CD4-positive, alpha-beta memory T cell (primary cell): ENCODE measurements at regions not wholly inside any gene's neighbourhood (a gene's known extent, or its start where the extent isn't known, plus 50 kb on each side); places are given as distances from the start of the nearest gene placed in this dataset.
"Not testable (repeated sequence)": the region's sequence is repeated elsewhere in the genome, so short reads cannot be mapped to it uniquely, and the experiment has no call there.

ENCODE experiments used
- CTCF ChIA-PET: fragments of 350-600 bp; sonication (Branson Sonifier 250); formaldehyde crosslinking; loops from one replicate; lab custom pipeline; 2021; ENCODE audit warnings: inconsistent platforms; ENCODE audit not compliant: partially characterized antibody; lab: Charles Lee
- POLR2A ChIA-PET: fragments of 350-600 bp; sonication (Branson Sonifier 250); formaldehyde crosslinking; loops from one replicate; lab custom pipeline; 2021; ENCODE audit not compliant: partially characterized antibody; lab: Charles Lee
- DNase-seq, 5 donors: peaks; one replicate each; pipeline versions ENCODE4 v3.0.0 to v3.0.0-alpha.2; 2020 to 2022; ENCODE audit warnings: mixed read lengths in 1 of 5
- H3K27ac ChIP-seq: one replicate; pipeline ENCODE4 v1.7.0; 2013; ENCODE audit warnings: low read depth, low read length
- H3K27me3 ChIP-seq: 2 replicates; pipeline ENCODE4 v1.7.0; 2013; ENCODE audit warnings: mild to moderate bottlenecking, low read length, moderate library complexity; ENCODE audit not compliant: insufficient read depth
- H3K36me3 ChIP-seq: 2 replicates; pipeline ENCODE4 v1.7.0; 2013; ENCODE audit warnings: mild to moderate bottlenecking, low read length, moderate library complexity; ENCODE audit not compliant: insufficient read depth
- H3K4me1 ChIP-seq: 2 replicates; pipeline ENCODE4 v1.7.0; 2013; ENCODE audit warnings: mild to moderate bottlenecking, low read length, moderate library complexity; ENCODE audit not compliant: insufficient read depth
- H3K4me3 ChIP-seq, 2 donors: one replicate each; pipeline ENCODE4 v1.7.0; 2013; ENCODE audit warnings: low read length in 2 of 2, mild to moderate bottlenecking in 1 of 2
- H3K9me3 ChIP-seq, 2 donors: one replicate each; pipeline ENCODE4 v1.7.0; 2013; ENCODE audit warnings: low read length in 2 of 2, control low read depth in 1 of 2; ENCODE audit not compliant: control insufficient read depth in 1 of 2
- H3K27ac Mint-ChIP-seq, 7 donors: one replicate each; pipeline ENCODE4 v1.8.0; 2020 to 2021; ENCODE audit warnings: mixed read lengths in 7 of 7, mild to moderate bottlenecking in 6 of 7, inconsistent platforms in 3 of 7, moderate library complexity in 3 of 7
- H3K27me3 Mint-ChIP-seq, 2 donors: one replicate each; pipeline ENCODE4 v1.8.0; 2020 to 2021; ENCODE audit warnings: mixed read lengths in 2 of 2
- H3K36me3 Mint-ChIP-seq, 2 donors: one replicate each; pipeline ENCODE4 v1.8.0; 2020 to 2021; ENCODE audit warnings: mixed read lengths in 2 of 2, inconsistent platforms in 1 of 2, mild to moderate bottlenecking in 1 of 2
- H3K4me1 Mint-ChIP-seq, 4 donors: one replicate each; pipeline ENCODE4 v1.8.0; 2020 to 2021; ENCODE audit warnings: mixed read lengths in 4 of 4, mild to moderate bottlenecking in 1 of 4
- H3K4me3 Mint-ChIP-seq, 8 donors: one replicate each; pipeline ENCODE4 v1.8.0; 2020 to 2021; ENCODE audit warnings: mixed read lengths in 8 of 8, mild to moderate bottlenecking in 7 of 8, moderate library complexity in 6 of 8, inconsistent platforms in 3 of 8
- H3K9me3 Mint-ChIP-seq, 8 donors: one replicate each; pipeline ENCODE4 v1.8.0; 2020 to 2021; ENCODE audit warnings: mixed read lengths in 8 of 8, mild to moderate bottlenecking in 5 of 8, inconsistent platforms in 3 of 8, moderate library complexity in 1 of 8
- intact Hi-C: fragments of 100-400 bp; cut with micrococcal nuclease; formaldehyde crosslinking; loops from one replicate; pipeline ENCODE4 v1.15.1; 2023

- no peak overlapping the region for H3K4me3 ChIP-seq
- no peaks in the 10 kb centered on the region for H3K36me3 Mint-ChIP-seq
- no peaks in the 10 kb centered on the region for H3K36me3 ChIP-seq
- no peaks in the 10 kb centered on the region for H3K4me1 ChIP-seq
- no peak overlapping the region for H3K4me3 Mint-ChIP-seq
- no peak overlapping the region for H3K27ac ChIP-seq
- no peaks in the 10 kb centered on the region for H3K27me3 ChIP-seq
- no peak for DNase-seq
- CTCF ChIA-PET = no interaction called here
- no peak overlapping the region for H3K27ac Mint-ChIP-seq
- intact Hi-C loops = no loop called here
- H3K9me3 Mint-ChIP-seq = peaks cover 0 to 5% (median 0%) of the 10 kb centered on the region in 8 donors
- H3K27me3 Mint-ChIP-seq = no peaks in the 10 kb centered on the region
- H3K4me1 Mint-ChIP-seq = no peaks in the 10 kb centered on the region
- POLR2A ChIA-PET = no interaction called here
- no peaks in the 10 kb centered on the region for H3K9me3 ChIP-seq
Measured at GRCh38 chr1:55876276-55877060, 661.3 kb upstream of the USP24 start.

- intact Hi-C loops = no loop called here
- POLR2A ChIA-PET = no interaction called here
- peaks cover 0 to 4% (median 0%) of the 10 kb centered on the region in 8 donors for H3K9me3 Mint-ChIP-seq
Measured at GRCh38 chr1:55870106-55870505, 654.9 kb upstream of the USP24 start.

GRCh38 chr1:55869065-55869464, 653.9 kb upstream of the USP24 start:
- ChIA-PET CTCF (interaction anchor here (0.9 kb wide), 1 partner anchor 37 kb away, joined by 3 read pairs; no protein-coding TSS in a partner anchor), POLR2A (no interaction called here)
- Mint-ChIP-seq H3K27ac (no peak overlapping the region), H3K27me3 (no peaks in the 10 kb centered on the region), H3K4me3 (no peak overlapping the region), H3K4me1 (no peaks in the 10 kb centered on the region), H3K9me3 (peaks cover 0 to 4% (median 0%) of the 10 kb centered on the region in 8 donors), H3K36me3 (no peaks in the 10 kb centered on the region)
- Histone ChIP-seq H3K9me3 (no peaks in the 10 kb centered on the region), H3K4me1 (no peaks in the 10 kb centered on the region), H3K27me3 (no peaks in the 10 kb centered on the region), H3K27ac (no peak overlapping the region), H3K36me3 (no peaks in the 10 kb centered on the region), H3K4me3 (no peak overlapping the region)
- intact Hi-C loops = no loop called here
- no peak for DNase-seq

More at GRCh38 chr1:55870106-55870505, 654.9 kb upstream of the USP24 start:
- H3K36me3 ChIP-seq = no peaks in the 10 kb centered on the region
- no peak overlapping the region for H3K4me3 ChIP-seq
- H3K4me1 ChIP-seq = no peaks in the 10 kb centered on the region
- no peaks in the 10 kb centered on the region for H3K4me1 Mint-ChIP-seq
- H3K9me3 ChIP-seq = no peaks in the 10 kb centered on the region
- no peaks in the 10 kb centered on the region for H3K27me3 ChIP-seq
- no peak overlapping the region for H3K27ac ChIP-seq
- H3K36me3 Mint-ChIP-seq = no peaks in the 10 kb centered on the region
- no peaks in the 10 kb centered on the region for H3K27me3 Mint-ChIP-seq
- H3K27ac Mint-ChIP-seq = no peak overlapping the region
- DNase-seq = no peak
- H3K4me3 Mint-ChIP-seq = no peak overlapping the region
- CTCF ChIA-PET = interaction anchor here (0.9 kb wide), 1 partner anchor 36 kb away, joined by 3 read pairs; no protein-coding TSS in a partner anchor

- H3K4me1 ChIP-seq = no peaks in the 10 kb centered on the region
- H3K36me3 Mint-ChIP-seq = no peaks in the 10 kb centered on the region
- no peaks in the 10 kb centered on the region for H3K4me1 Mint-ChIP-seq
- no peak overlapping the region for H3K4me3 ChIP-seq
- intact Hi-C loops = no loop called here
- CTCF ChIA-PET = no interaction called here
- no peaks in the 10 kb centered on the region for H3K27me3 Mint-ChIP-seq
- DNase-seq = no peak
- H3K36me3 ChIP-seq = no peaks in the 10 kb centered on the region
- no peak overlapping the region for H3K27ac ChIP-seq
- no peak overlapping the region for H3K4me3 Mint-ChIP-seq
- no peak overlapping the region for H3K27ac Mint-ChIP-seq
- peaks cover 0 to 4% (median 0%) of the 10 kb centered on the region in 8 donors for H3K9me3 Mint-ChIP-seq
- no peaks in the 10 kb centered on the region for H3K27me3 ChIP-seq
- no peaks in the 10 kb centered on the region for H3K9me3 ChIP-seq
- POLR2A ChIA-PET = no interaction called here
Measured at GRCh38 chr1:55868026-55868425, 652.9 kb upstream of the USP24 start.

- peaks cover 0 to 4% (median 0%) of the 10 kb centered on the region in 8 donors for H3K9me3 Mint-ChIP-seq
- no peaks in the 10 kb centered on the region for H3K36me3 ChIP-seq
- H3K4me3 ChIP-seq = no peak overlapping the region
- ChIA-PET CTCF (no interaction called here), POLR2A (no interaction called here)
- H3K4me1 ChIP-seq = no peaks in the 10 kb centered on the region
- no peaks in the 10 kb centered on the region for H3K36me3 Mint-ChIP-seq
- H3K27me3 ChIP-seq = no peaks in the 10 kb centered on the region
- no peaks in the 10 kb centered on the region for H3K4me1 Mint-ChIP-seq
- intact Hi-C loops = no loop called here
- no peak for DNase-seq
- no peak overlapping the region for H3K4me3 Mint-ChIP-seq
- no peaks in the 10 kb centered on the region for H3K9me3 ChIP-seq
- H3K27ac ChIP-seq = no peak overlapping the region
- H3K27ac Mint-ChIP-seq = no peak overlapping the region
- no peaks in the 10 kb centered on the region for H3K27me3 Mint-ChIP-seq
Measured at GRCh38 chr1:55867304-55867843, 652.2 kb upstream of the USP24 start.

- H3K9me3 Mint-ChIP-seq, H3K4me3 Mint-ChIP-seq, intact Hi-C loops, DNase-seq, H3K9me3 ChIP-seq, H3K4me1 Mint-ChIP-seq, H3K36me3 ChIP-seq, H3K27me3 ChIP-seq, H3K4me1 ChIP-seq, POLR2A ChIA-PET, H3K27ac Mint-ChIP-seq, H3K27me3 Mint-ChIP-seq, H3K4me3 ChIP-seq, H3K36me3 Mint-ChIP-seq, CTCF ChIA-PET, H3K27ac ChIP-seq: not testable (repeated sequence)
Measured at GRCh38 chr1:55865778-55866177, 650.6 kb upstream of the USP24 start.

- H3K27me3 ChIP-seq = no peaks in the 10 kb centered on the region
- no peak for DNase-seq
- no peak overlapping the region for H3K4me3 Mint-ChIP-seq
- no peaks in the 10 kb centered on the region for H3K36me3 ChIP-seq
- no peak overlapping the region for H3K27ac ChIP-seq
- intact Hi-C loops = no loop called here
- no peaks in the 10 kb centered on the region for H3K36me3 Mint-ChIP-seq
- H3K9me3 ChIP-seq = no peaks in the 10 kb centered on the region
- H3K27me3 Mint-ChIP-seq = peaks cover 0 to 2% of the 10 kb centered on the region in 2 donors
- H3K9me3 Mint-ChIP-seq = peaks cover 0 to 2% (median 0%) of the 10 kb centered on the region in 8 donors
- H3K27ac Mint-ChIP-seq = no peak overlapping the region
- no peaks in the 10 kb centered on the region for H3K4me1 Mint-ChIP-seq
- H3K4me3 ChIP-seq = no peak overlapping the region
- no peaks in the 10 kb centered on the region for H3K4me1 ChIP-seq
- CTCF ChIA-PET = no interaction called here
- POLR2A ChIA-PET = no interaction called here
Measured at GRCh38 chr1:55864251-55864650, 649.1 kb upstream of the USP24 start.
